Stimulated activated naive CD4-positive, alpha-beta T cell (primary cell): ENCODE measurements at regions not wholly inside any gene's neighbourhood (a gene's known extent, or its start where the extent isn't known, plus 50 kb on each side); places are given as distances from the start of the nearest gene placed in this dataset.

Experiments
- DNase-seq, 6 experiments: peaks; one replicate each; lab custom pipeline; 2025; lab: John Stamatoyannopoulos, UW

DNA sequence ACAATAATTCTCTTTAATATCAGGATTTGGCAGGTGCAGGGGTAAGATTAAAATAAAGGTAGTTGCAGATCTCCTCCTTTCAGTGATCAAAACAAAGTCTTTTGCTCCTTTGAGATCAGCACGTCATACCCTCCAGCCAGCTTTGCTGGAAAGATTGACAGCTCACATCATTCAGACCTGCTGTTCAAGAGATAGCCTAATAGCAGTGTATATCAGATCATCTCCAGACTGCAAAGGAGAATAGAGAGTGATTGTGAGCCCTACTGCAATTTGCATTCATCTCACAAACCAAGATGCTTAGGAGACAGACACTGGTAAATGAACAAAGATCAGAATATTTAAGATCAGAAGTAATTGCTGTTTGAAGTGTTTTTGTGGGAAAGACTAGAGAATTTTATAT lies 135.8 kb upstream of the DSEL start:
- DNase-seq: no peak

GRCh38 chr18:67651438-67651837 lies 134.9 kb upstream of the DSEL start:
- no peak for DNase-seq

- no peak for DNase-seq
These were observed 134.3 kb upstream of the DSEL start for GRCh38 chr18:67650686-67651385.

DNA sequence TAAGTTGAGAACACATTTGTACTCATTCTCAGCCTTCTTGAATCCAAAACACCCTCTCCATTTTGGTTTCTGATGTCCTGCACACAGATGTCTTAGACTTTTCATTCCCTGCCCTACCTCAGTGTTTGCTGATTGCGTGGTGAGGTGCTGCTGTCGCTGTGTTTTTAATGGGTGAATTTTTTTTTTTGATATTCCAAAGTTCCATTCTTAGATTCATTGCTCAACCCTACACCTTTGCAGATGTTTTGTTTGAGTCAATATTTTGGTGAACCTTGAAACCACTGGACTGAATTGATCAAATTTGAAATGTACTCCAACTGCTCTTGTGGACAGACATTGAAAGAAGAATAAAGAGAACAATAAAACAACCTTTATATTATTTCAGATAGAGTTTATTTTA lies 130.4 kb upstream of the DSEL start:
- DNase-seq: no peak

DNA sequence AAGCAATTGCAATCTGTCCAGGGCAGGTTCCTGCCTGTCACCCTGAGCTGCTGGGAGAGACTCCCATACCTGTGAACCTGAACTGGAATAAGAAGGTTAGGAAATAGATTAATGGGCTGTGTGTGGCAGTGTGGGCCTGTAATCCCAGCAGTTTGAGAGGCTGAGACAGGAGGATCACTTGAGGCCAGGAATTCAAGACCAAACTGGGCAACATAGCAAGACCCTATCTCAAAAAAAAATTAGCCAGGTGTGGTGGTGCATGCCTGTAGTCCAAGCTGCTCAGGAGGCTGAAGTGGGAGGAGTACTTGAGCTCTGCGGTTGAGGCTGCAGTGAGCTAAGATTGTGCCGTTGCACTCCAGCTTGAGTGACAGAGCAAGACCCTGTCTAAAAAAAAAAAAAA lies 127.7 kb upstream of the DSEL start:
- no peak for DNase-seq

DNA sequence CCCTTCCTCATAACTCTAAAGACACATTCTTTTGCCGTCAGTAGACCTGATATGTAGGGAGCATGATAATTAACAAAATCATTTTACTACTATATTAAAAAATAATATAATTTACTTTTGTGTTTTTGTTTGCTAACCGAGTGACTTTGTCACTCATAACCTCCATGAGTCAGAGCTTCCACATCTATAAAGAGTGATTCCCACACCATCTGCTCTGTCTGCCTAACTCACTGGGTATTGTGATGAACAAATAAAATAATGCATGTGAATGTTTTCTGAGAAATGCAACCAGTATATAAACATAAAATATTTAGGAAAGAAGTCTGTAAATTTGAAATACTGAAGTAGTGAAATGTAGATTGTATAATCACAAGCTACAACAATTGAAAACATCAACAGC lies 123.4 kb upstream of the DSEL start:
- no peak for DNase-seq

DNA sequence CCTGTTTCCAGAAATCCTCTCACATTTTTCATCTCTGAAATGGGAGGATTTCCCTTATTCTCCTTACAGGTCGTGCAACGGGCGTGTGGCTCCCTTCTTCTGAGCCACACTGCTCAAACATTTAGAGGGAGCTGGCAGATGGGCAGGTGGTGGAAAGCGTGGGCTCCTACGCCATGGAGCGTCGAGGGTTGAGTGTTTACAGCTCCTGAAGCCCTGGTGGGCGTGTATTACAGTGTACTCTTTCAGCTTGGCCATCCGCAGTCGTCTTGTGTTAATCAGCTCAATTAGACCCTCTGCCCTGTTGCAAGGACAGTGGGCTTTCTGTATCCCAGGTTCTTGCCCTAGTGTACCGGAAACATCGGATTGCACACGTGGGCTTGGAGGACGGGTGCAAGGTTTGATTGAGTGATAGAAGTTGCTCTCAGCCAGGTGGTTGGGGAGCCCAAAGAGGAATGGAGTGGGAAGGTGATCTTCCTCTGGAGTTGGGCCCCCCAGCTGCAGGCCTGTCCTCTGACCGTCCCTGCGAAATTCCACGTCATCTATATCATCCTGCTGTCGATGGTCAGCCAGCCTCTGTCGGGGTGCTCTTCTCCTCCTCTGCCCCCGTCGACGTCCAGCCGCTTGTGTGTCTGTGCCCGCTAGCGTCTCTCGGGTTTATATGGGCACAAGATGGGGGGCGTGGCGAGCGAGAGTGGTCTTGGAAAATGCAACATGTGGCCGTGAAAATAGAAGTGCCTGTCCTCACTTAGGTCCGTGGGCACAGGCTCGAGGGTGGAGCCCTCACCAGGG lies 120.3 kb upstream of the DSEL start:
- DNase-seq: no peak

DNA sequence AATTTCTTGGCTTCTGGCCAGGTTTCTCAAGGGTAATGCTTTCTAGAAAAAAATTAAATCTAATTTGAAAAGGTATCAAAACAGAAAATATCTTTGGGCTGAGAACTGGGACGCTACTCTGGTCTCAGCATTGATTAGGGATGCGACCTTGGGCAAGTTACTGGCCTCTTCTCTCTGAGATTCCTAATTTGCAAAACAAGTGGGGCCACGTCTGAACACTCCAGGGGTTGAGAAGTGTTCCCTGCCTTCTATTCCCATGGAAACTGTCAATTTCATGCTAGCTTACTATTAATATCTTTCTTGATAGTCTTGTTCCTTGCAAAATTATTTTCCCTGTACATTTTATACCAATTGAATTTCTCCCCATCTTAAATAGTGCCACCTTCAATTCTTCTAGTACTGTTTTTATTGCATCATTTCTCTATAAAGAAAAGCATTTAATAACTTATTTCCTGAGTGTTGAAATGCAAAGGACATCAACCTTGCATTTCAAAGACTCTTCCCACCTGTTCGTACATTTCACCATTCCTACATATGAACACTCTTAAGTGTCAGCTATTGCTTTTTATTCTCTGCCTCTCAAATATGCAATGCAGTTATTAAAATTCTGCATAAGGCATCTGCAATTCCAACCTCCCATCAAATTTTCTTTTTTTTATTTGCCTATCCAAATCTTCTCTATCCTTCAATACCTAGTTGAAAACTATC lies 118.3 kb upstream of the DSEL start:
- DNase-seq: no peak

DNA sequence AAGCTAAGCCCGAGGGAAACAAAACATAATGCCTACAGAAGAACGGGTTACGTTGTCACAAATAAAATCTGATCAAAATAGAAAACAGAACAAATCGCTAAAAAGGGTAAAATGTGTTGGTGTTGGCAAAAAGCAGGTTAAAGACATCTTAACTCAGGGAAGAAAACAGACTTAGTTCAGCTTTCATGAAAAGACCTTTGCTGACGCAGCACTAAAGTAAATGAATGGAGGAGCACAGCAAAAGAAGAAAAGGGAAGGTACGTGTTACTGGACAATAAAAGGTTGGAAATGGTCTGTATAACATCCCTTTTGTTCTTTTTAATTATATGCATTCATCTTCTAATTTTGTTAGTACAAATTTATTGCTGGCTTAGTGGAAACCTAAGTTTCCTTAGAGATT lies 117.4 kb upstream of the DSEL start:
- DNase-seq: no peak

DNA sequence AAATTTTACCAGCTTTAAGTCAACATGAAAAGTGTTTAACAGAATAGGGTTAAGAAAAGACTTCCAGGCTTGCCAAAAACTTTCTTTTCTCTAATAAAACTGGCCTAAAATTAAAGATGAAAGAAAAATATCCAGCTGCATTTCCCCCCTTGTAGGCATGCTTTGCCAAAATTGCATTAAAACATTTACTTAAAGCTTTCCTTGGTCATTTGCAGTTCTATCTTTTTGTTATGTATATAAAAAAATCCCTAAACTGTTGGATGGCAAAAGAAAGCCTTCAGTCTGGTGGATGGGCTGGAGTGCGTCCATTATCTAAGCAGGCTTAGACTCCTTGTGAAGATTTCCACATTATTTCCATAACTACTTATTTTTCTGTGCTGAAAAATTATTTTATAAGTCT lies 105.4 kb upstream of the DSEL start:
- no peak for DNase-seq

GRCh38 chr18:67621049-67621713 lies 104.7 kb upstream of the DSEL start:
- no peak for DNase-seq

DNA sequence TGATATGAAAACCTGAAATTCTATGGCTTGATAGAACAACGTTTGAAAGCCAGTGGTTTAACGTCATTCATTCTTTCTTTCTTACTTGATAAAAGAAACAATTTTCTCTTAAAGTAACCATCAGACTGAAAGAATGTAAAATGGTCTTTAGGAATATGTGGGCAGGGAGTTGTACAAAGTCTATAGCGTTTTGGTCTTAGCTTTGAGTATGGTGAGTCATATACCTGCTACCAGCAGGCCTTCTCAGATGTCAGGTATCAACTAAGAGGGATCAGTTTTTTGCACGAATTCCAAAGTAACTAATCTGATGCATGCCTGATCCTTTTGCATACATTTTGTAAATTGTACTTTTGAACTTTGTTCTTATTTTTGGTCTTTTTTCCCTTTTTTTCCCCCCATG lies 101.5 kb upstream of the DSEL start:
- DNase-seq: no peak

GRCh38 chr18:67615876-67616275 lies 99.4 kb upstream of the DSEL start:
- no peak for DNase-seq

DNA sequence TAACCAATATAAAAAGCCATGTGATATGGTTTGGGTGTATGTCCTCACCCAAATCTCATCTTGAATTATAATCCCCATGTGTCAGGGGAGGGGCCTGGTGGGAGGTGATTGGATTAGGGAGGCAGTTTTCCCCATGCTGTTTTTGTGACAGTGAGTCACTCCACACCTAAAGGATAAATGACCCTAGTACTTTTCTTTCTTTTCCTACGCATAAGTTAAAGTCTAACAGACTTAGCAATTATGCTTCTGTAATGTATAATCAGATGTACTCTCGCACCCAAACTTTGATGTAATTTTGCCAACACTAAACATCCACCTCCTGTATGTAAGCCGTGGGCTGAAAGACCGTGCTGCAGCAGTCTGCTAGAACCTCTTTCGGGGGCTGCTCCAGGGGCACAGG lies 97.2 kb upstream of the DSEL start:
- no peak for DNase-seq

DNA sequence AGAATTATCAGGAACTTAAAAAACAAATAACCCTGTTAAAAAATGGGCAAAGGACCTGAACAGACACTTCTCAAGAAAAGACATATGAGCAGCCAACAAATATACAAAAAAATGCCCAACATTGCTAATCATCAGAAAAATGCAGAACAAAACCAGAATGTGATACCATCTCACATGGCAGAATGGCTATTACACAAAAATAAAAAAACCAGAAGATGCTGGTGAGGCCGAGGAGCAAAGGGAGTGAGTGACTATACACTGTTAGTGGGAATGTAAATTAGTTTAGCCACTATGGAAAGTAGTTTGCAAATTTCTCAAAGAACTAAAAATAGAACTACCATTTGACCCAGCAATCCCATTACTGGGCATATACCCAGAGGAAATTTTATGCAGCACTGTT lies 95.8 kb upstream of the DSEL start:
- DNase-seq: no peak

- no peak for DNase-seq
These were observed 92.2 kb upstream of the DSEL start for GRCh38 chr18:67608615-67609273.

- no peak for DNase-seq
These were observed 91.7 kb upstream of the DSEL start for GRCh38 chr18:67608191-67608590.

GRCh38 chr18:67600181-67601180 lies 84.0 kb upstream of the DSEL start:
- DNase-seq: no peak

DNA sequence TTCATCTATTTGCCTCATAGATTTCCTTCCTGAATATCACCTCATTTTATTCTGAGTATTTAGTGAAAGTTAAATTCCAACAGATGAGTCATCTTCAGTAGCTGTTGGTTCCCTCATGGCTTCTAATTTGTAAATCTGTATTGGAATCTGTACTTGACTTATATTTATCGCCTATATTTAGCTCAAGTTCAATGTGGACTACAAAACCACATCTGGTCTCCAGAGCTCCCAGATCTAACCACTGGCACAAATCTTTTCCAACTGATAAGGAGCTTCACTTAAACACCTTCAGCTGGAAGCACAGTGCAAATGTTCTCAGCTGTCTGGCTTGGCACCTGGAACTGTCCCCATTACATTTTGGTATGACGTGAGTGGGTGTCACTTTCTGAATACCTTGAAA lies 82.8 kb upstream of the DSEL start:
- no peak for DNase-seq

DNA sequence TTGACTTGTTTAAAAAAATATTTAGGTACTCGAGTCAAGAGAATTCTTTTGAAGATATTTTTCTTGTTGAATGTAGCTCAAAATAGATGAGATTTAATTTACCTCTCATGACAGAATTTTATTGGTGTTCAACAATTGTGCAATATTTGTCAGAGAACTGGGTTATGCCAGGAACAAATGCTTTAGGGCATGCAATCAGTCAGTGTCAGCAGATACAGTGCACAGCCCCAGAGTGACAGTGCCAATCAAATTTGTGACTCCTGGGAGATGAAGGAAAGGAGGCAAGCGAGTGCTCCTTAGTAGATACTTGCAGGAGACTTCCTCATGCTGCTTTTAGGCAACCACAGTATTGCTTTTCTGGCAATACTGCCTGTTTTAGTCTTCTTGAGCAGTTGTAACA lies 81.2 kb upstream of the DSEL start:
- DNase-seq: no peak

- DNase-seq: no peak
These were observed 79.5 kb upstream of the DSEL start for GRCh38 chr18:67596003-67596402.
